Colonic mucosa (tissue), 4 donors: ENCODE measurements at regions not wholly inside any gene's neighbourhood (a gene's known extent, or its start where the extent isn't known, plus 50 kb on each side); places are given as distances from the start of the nearest gene placed in this dataset.

Experiments used
- DNase-seq: peaks from one replicate; pipeline ENCODE4 v3.0.0-alpha.2; 2020
- H3K27ac ChIP-seq: fragments of 200-600 bp; one replicate; pipeline ENCODE4 v1.8.0; 2021
- H3K27me3 ChIP-seq: fragments of 200-600 bp; one replicate; pipeline ENCODE4 v1.8.0; 2021
- H3K36me3 ChIP-seq: fragments of 200-600 bp; one replicate; pipeline ENCODE4 v1.8.0; 2021
- H3K4me1 ChIP-seq: fragments of 200-600 bp; one replicate; pipeline ENCODE4 v1.8.0; 2021; ENCODE audit warnings: mild to moderate bottlenecking
- H3K4me3 ChIP-seq: fragments of 200-600 bp; one replicate; pipeline ENCODE4 v1.8.0; 2021
- H3K9ac ChIP-seq, 2 donors: one replicate each; pipeline ENCODE4 v1.7.0; 2013; ENCODE audit warnings: control low read depth in 2 of 2, low read depth in 2 of 2, low read length in 2 of 2
- H3K9me3 ChIP-seq: fragments of 200-600 bp; one replicate; pipeline ENCODE4 v1.8.0; 2021
- CTCF ChIP-seq: fragments of 200-600 bp; IDR thresholded peaks from one replicate; pipeline ENCODE4 v1.8.0; 2022; ENCODE audit warnings: antibody characterized with exemption, mild to moderate bottlenecking
- intact Hi-C: fragments of 100-400 bp; cut with DNase I; formaldehyde crosslinking; loops from one replicate; pipeline ENCODE4 v1.14.1; 2022
- donor health status: healthy.
- donor health status: DM: no; HTN: no; CAD: no.
- donor health status: DM: no; HTN: no; CAD: no.

GRCh38 chr2:157172866-157173578 lies 84.5 kb upstream of the GALNT5 start:
- intact Hi-C loops, result no loop called here
- Histone ChIP-seq H3K4me3 (no peak overlapping the region), H3K36me3 (no peaks in the 10 kb centered on the region), H3K27ac (no peak overlapping the region), H3K4me1 (no peaks in the 10 kb centered on the region), H3K27me3 (no peaks in the 10 kb centered on the region), H3K9me3 (no peaks in the 10 kb centered on the region), H3K9ac (no peak overlapping the region)
- no peak for DNase-seq
- TF ChIP-seq CTCF, result no peak

GRCh38 chr2:157173740-157174184 lies 83.7 kb upstream of the GALNT5 start:
- no peak for TF ChIP-seq CTCF
- no peak for DNase-seq
- H3K9ac ChIP-seq, result no peak overlapping the region

GRCh38 chr2:157174321-157174720 lies 83.2 kb upstream of the GALNT5 start:
- Histone ChIP-seq H3K36me3 (no peaks in the 10 kb centered on the region), H3K27ac (peak overlapping the region; percentile 12), H3K4me1 (no peaks in the 10 kb centered on the region), H3K9ac (no peak overlapping the region), H3K9me3 (no peaks in the 10 kb centered on the region), H3K4me3 (no peak overlapping the region), H3K27me3 (no peaks in the 10 kb centered on the region)
- intact Hi-C loops, result no loop called here
- TF ChIP-seq CTCF, result no peak
- no peak for DNase-seq

More at GRCh38 chr2:157173740-157174184, 83.7 kb upstream of the GALNT5 start:
- Histone ChIP-seq H3K36me3 (no peaks in the 10 kb centered on the region), H3K4me3 (no peak overlapping the region), H3K27me3 (no peaks in the 10 kb centered on the region), H3K9me3 (no peaks in the 10 kb centered on the region), H3K27ac (peak overlapping the region; percentile 12), H3K4me1 (no peaks in the 10 kb centered on the region)
- intact Hi-C loops, result no loop called here

GRCh38 chr2:157176602-157177001 lies 80.9 kb upstream of the GALNT5 start:
- no peak overlapping the region for H3K9ac ChIP-seq
- no peak for DNase-seq
- H3K27ac ChIP-seq, result no peak overlapping the region
- no peaks in the 10 kb centered on the region for H3K36me3 ChIP-seq
- H3K4me3 ChIP-seq, result no peak overlapping the region
- intact Hi-C loops, result no loop called here
- no peaks in the 10 kb centered on the region for H3K4me1 ChIP-seq
- no peaks in the 10 kb centered on the region for H3K9me3 ChIP-seq
- TF ChIP-seq CTCF, result no peak
- H3K27me3 ChIP-seq, result no peaks in the 10 kb centered on the region

GRCh38 chr2:157178874-157179273 lies 78.6 kb upstream of the GALNT5 start:
- Histone ChIP-seq H3K27ac (no peak overlapping the region), H3K36me3 (no peaks in the 10 kb centered on the region), H3K9ac (no peak overlapping the region), H3K4me3 (no peak overlapping the region), H3K27me3 (no peaks in the 10 kb centered on the region), H3K4me1 (no peaks in the 10 kb centered on the region), H3K9me3 (no peaks in the 10 kb centered on the region)
- intact Hi-C loops, result no loop called here
- DNase-seq, result no peak
- TF ChIP-seq CTCF, result no peak
